ENCODE measurements at regions not wholly inside any gene's neighbourhood (a gene's known extent, or its start where the extent isn't known, plus 50 kb on each side); places are given as distances from the start of the nearest gene placed in this dataset.

DNA sequence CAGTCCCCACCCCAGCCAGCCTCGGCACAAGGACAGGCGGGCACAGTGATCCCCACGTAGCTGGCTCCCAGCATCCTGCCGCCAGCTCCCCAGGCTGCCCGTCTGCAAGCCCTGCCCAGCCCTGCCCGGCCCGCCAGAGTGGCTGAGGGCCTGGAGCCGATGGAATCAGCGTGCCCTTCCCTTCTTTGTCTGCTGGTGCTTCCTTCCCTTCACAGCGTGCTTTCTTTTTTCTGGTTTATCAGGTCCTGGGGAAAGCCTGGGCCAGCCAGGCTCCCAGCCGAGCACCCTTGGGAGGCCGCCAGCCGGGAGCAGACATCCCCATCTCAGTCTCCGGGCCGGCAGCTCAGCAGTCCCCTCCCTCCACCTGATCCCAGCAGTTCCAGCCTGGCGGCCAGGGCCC, 54.7 kb upstream of the SMAD6 start:
- TF ChIP-seq ELF4 (IDR thresholded peaks at IDR 0.05) (no peak), TARDBP (IDR thresholded peaks at IDR 0.05) (no peak), FOXM1 (IDR thresholded peaks at IDR 0.05; ENCODE audit: borderline replicate concordance) (no peak), SUZ12 (IDR thresholded peaks at IDR 0.05) (no peak), LEF1 (IDR thresholded peaks at IDR 0.05; ENCODE audit: borderline replicate concordance) (no peak), CTBP1 (IDR thresholded peaks at IDR 0.05; ENCODE audit: borderline replicate concordance) (no peak), FOXA1 (IDR thresholded peaks at IDR 0.05) (no peak), NFRKB (IDR thresholded peaks at IDR 0.05) (no peak), SP1 (IDR thresholded peaks at IDR 0.05) (no peak)
- ChIA-PET POLR2A (no interaction called here), CTCF (interaction anchor here (2.0 kb wide), 1 partner anchor 29 kb away, joined by 7 read pairs; no protein-coding TSS in a partner anchor)
- DNase-seq (ENCODE audit: extremely low spot score), result no peak

DNA sequence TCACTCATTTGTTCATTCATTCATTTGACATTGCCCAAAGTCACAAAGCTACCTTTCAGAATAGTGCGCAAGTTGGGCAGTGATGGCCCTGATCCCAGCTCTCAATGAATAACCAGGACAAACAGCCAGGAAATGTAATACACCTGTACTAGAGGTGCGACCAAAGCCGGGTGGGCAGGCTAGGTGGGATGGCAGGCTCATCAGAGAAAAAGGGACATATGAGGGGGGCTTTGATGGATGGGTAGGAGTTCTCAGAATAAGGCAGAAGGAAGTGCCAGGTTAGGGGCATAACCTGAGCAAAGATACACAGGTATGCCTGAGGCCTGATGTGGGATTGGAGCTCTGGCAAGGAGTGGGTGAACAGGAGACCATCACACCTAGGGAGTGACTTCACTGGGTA, 53.4 kb upstream of the SMAD6 start:
- ChIA-PET POLR2A (interaction anchor here (1.2 kb wide), 1 partner anchor 9 kb away, joined by 4 read pairs; no protein-coding TSS in a partner anchor), CTCF (no interaction called here)
- TF ChIP-seq ELF4 (IDR thresholded peaks at IDR 0.05) (no peak), CTBP1 (IDR thresholded peaks at IDR 0.05; ENCODE audit: borderline replicate concordance) (no peak), L3MBTL2 (conservative IDR thresholded peaks at IDR 0.05) (no peak), SUZ12 (IDR thresholded peaks at IDR 0.05) (no peak), SP1 (IDR thresholded peaks at IDR 0.05) (no peak), FOXA1 (IDR thresholded peaks at IDR 0.05) (no peak), FOXK2 (IDR thresholded peaks at IDR 0.05) (no peak), TARDBP (IDR thresholded peaks at IDR 0.05) (no peak), LEF1 (IDR thresholded peaks at IDR 0.05; ENCODE audit: borderline replicate concordance) (no peak), ARNT (IDR thresholded peaks at IDR 0.05) (no peak), NFRKB (IDR thresholded peaks at IDR 0.05) (no peak), BHLHE40 (IDR thresholded peaks at IDR 0.05; ENCODE audit: borderline replicate concordance) (no peak), FOXM1 (IDR thresholded peaks at IDR 0.05; ENCODE audit: borderline replicate concordance) (no peak), ZNF384 (IDR thresholded peaks at IDR 0.05) (no peak), HDGF (IDR thresholded peaks at IDR 0.05; ENCODE audit: borderline replicate concordance) (no peak)
- TF ChIP-seq, protein P1, sequence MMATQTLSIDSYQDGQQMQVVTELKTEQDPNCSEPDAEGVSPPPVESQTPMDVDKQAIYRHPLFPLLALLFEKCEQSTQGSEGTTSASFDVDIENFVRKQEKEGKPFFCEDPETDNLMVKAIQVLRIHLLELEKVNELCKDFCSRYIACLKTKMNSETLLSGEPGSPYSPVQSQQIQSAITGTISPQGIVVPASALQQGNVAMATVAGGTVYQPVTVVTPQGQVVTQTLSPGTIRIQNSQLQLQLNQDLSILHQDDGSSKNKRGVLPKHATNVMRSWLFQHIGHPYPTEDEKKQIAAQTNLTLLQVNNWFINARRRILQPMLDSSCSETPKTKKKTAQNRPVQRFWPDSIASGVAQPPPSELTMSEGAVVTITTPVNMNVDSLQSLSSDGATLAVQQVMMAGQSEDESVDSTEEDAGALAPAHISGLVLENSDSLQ (IDR thresholded peaks at IDR 0.05), result no peak
- DNase-seq (ENCODE audit: extremely low spot score), result no peak

DNA sequence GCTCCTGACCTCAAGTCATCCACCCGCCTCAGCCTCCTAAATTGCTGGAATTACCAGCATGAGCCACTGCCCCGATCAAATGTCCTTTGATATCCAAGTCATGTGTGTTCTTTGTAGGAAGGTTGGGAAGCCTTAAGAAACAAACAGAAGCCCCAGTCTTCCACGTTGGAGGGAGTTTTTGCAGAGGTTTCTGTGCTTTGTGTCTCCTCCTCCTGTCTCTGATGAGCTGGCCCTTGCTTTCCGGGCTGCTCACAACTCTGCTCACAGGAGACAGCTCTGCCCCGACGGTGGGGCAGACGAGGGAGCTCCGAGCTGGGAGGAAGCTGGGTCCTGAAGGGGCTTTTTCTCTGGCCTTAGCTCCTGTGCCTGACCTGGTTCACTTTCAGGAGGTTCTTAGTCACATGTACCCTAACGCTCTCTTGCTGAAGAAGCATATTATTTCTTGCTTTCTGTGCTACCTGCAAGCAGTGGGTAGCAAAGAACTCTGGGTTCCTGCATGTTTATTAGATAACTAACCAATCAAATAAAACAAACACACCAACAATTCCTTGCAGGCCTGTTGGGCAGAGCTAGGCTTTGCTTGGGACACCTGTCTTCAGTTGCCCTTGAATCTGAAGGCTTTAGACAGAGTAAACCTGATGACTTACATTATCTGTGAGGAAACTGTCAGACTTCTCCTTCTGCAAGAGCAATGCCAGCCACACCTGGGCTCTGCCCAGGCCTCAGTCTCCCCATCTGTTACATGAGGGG, 52.6 kb upstream of the SMAD6 start:
- POLR2A ChIA-PET, result interaction anchor here (1.2 kb wide), 1 partner anchor 10 kb away, joined by 4 read pairs; no protein-coding TSS in a partner anchor
- TF ChIP-seq LEF1 (IDR thresholded peaks at IDR 0.05; ENCODE audit: borderline replicate concordance), result no peak
- TF ChIP-seq ZNF384 (IDR thresholded peaks at IDR 0.05), result no peak
- no peak for TF ChIP-seq TARDBP (IDR thresholded peaks at IDR 0.05)
- DNase-seq (ENCODE audit: extremely low spot score), result no peak
- CTCF ChIA-PET, result no interaction called here

DNA sequence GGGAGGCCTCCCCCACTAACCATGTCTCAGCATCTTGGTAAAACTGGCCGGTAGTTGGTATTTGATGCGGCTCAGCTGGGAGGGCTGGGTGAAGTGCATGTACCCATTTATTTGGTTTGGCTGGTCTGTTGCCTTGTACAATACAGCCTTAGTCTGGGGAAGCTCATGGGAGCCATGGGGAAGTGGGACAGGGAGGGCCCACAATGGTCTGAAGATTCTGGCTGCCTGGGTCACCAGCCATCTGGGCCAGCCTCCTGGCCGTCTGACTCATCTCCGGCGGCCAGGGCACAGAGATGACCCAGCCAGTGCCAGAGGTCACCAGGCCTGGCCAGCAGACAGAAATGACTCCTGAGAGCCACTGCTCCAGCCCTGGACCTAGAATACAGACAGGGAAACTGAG, 51.6 kb upstream of the SMAD6 start:
- POLR2A ChIA-PET, result no interaction called here

DNA sequence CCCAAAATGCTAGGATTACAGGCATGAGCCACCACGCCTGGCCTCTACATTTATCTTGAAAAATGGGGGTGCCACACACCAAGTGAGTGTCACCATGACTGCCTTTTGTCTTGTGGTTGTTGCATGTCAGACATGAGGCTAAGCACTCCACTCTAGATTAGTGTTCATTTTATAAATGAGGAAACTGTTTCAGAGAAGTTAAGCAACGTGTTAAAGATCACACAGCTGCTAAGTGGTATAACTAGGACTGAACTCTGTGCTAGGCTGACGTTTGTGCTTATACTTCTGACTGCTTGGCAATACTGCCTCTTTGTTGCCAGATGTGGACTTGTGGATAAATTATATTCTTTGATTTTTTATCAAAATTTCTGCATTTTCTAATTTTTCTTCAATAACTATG, 50.8 kb upstream of the SMAD6 start:
- TF ChIP-seq FOXA1 (IDR thresholded peaks at IDR 0.05), result no peak
- no peak for TF ChIP-seq BHLHE40 (IDR thresholded peaks at IDR 0.05; ENCODE audit: borderline replicate concordance)
- no peak for TF ChIP-seq L3MBTL2 (conservative IDR thresholded peaks at IDR 0.05)
- no peak for TF ChIP-seq HDGF (IDR thresholded peaks at IDR 0.05; ENCODE audit: borderline replicate concordance)
- TF ChIP-seq ARNT (IDR thresholded peaks at IDR 0.05), result no peak
- TF ChIP-seq SP1 (IDR thresholded peaks at IDR 0.05), result no peak
- no peak for TF ChIP-seq LEF1 (IDR thresholded peaks at IDR 0.05; ENCODE audit: borderline replicate concordance)
- TF ChIP-seq, protein P1 (IDR thresholded peaks at IDR 0.05), result no peak
- no peak for TF ChIP-seq FOXM1 (IDR thresholded peaks at IDR 0.05; ENCODE audit: borderline replicate concordance)
- POLR2A ChIA-PET, result interaction anchor here (0.8 kb wide), 1 partner anchor 9 kb away, joined by 3 read pairs; no protein-coding TSS in a partner anchor
- DNase-seq (ENCODE audit: extremely low spot score), result no peak
- CTCF ChIA-PET, result no interaction called here

More for the DNA sequence above, 51.6 kb upstream of the SMAD6 start:
- DNase-seq (ENCODE audit: extremely low spot score), result no peak
- no peak for TF ChIP-seq ELF4 (IDR thresholded peaks at IDR 0.05)
- TF ChIP-seq, protein P1 (IDR thresholded peaks at IDR 0.05), result no peak
- TF ChIP-seq LEF1 (IDR thresholded peaks at IDR 0.05; ENCODE audit: borderline replicate concordance), result no peak
- no peak for TF ChIP-seq NFRKB (IDR thresholded peaks at IDR 0.05)
- no peak for TF ChIP-seq FOXA1 (IDR thresholded peaks at IDR 0.05)
- TF ChIP-seq L3MBTL2 (conservative IDR thresholded peaks at IDR 0.05), result no peak
- no peak for TF ChIP-seq FOXM1 (IDR thresholded peaks at IDR 0.05; ENCODE audit: borderline replicate concordance)
- TF ChIP-seq BHLHE40 (IDR thresholded peaks at IDR 0.05; ENCODE audit: borderline replicate concordance), result no peak
- TF ChIP-seq SUZ12 (IDR thresholded peaks at IDR 0.05), result no peak
- TF ChIP-seq TARDBP (IDR thresholded peaks at IDR 0.05), result no peak
- TF ChIP-seq ZNF384 (IDR thresholded peaks at IDR 0.05), result no peak
- CTCF ChIA-PET, result no interaction called here

DNA sequence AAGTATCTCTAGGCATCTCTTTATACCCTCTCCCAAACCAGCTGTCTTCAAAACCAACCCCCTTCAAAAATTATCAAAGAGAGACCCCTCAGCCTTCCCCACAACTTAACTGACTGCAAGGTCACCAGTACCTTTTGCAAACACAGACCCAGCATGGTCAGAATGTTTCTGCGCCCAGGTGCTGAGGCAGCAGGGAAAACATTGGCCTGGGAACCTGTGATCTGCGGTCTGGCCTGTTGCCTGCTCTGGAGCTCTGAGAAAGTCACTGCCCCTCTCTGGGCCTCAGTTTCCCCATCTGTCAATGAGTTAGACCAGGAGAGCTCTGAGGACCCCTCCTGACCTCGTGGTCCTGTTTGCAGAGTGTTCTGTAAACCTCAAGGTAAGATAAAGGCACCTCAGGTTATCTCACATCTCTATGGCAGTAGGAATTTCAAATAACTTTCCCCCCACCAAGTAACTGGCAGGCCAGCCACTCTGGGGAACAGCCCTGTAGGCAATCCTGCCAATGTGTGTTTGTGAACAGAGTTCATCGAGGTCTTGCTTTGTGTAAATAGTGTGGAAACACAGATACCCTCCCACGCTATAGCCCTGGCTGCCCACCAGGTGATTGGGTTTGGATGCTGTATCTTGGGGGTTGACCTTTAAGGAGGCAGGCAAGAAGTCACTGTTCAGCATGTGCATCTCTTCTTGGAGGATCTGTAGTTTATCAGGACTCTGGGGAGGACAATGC, 50.0 kb upstream of the SMAD6 start:
- ChIA-PET CTCF (no interaction called here), POLR2A (interaction anchor here (0.8 kb wide), 1 partner anchor 10 kb away, joined by 3 read pairs; no protein-coding TSS in a partner anchor)
- DNase-seq (ENCODE audit: extremely low spot score), result no peak
- TF ChIP-seq ELF4 (IDR thresholded peaks at IDR 0.05) (no peak), FOXK2 (IDR thresholded peaks at IDR 0.05) (no peak), HDGF (IDR thresholded peaks at IDR 0.05; ENCODE audit: borderline replicate concordance) (no peak), LEF1 (IDR thresholded peaks at IDR 0.05; ENCODE audit: borderline replicate concordance) (no peak), ZNF384 (IDR thresholded peaks at IDR 0.05) (no peak), SP1 (IDR thresholded peaks at IDR 0.05) (no peak), FOXM1 (IDR thresholded peaks at IDR 0.05; ENCODE audit: borderline replicate concordance) (no peak), FOXA1 (IDR thresholded peaks at IDR 0.05) (no peak), SUZ12 (IDR thresholded peaks at IDR 0.05) (no peak)
- TF ChIP-seq, protein P1 (IDR thresholded peaks at IDR 0.05), result no peak

Data from HEK293T (cell line).